ENCODE measurements at regions not wholly inside any gene's neighbourhood (a gene's known extent, or its start where the extent isn't known, plus 50 kb on each side); places are given as distances from the start of the nearest gene placed in this dataset.

GRCh38 chr6:118709859-118710350 is 58.5 kb upstream of the CEP85L start:
- TF ChIP-seq EZH2 (IDR thresholded peaks at IDR 0.05; ENCODE audit: borderline replicate concordance) (no peak), CTCF (IDR thresholded peaks at IDR 0.05; ENCODE audit: poor library complexity) (no peak)

Data from hepatocyte (in vitro differentiated cells).